IMR-90 (cell line): ENCODE measurements at regions not wholly inside any gene's neighbourhood (a gene's known extent, or its start where the extent isn't known, plus 50 kb on each side); places are given as distances from the start of the nearest gene placed in this dataset.

ENCODE experiments used
- BHLHE40 ChIP-seq: fragments of 150-350 bp; IDR thresholded peaks from 2 replicates; pipeline ENCODE4 v1.6.1; 2016; ENCODE audit warnings: mild to moderate bottlenecking, low read depth, low read length
- CEBPB ChIP-seq: IDR thresholded peaks from 2 replicates; pipeline ENCODE4 v1.6.1; 2012; ENCODE audit warnings: low read depth, low read length, improper control_type of control experiment
- CTCF ChIP-seq: conservative IDR thresholded peaks from 2 replicates; pipeline ENCODE4 v1.5.1; 2012; ENCODE audit warnings: mild to moderate bottlenecking, low read depth, low read length, improper control_type of control experiment
- FOS ChIP-seq: fragments of 150-350 bp; IDR thresholded peaks from 2 replicates; pipeline ENCODE4 v1.6.1; 2016; ENCODE audit warnings: low read depth, low read length
- MAFK ChIP-seq: IDR thresholded peaks from 2 replicates; pipeline ENCODE4 v1.6.1; 2012; ENCODE audit warnings: low read depth, low read length, improper control_type of control experiment
- MAZ ChIP-seq: IDR thresholded peaks from 2 replicates; pipeline ENCODE4 v1.6.1; 2012; ENCODE audit warnings: low read depth, mild to moderate bottlenecking, low read length, improper control_type of control experiment, moderate library complexity, borderline replicate concordance
- MXI1 ChIP-seq: IDR thresholded peaks from 2 replicates; pipeline ENCODE4 v1.6.1; 2012; ENCODE audit warnings: low read depth, mild to moderate bottlenecking, low read length, moderate library complexity, borderline replicate concordance
- POLR2A ChIP-seq: IDR thresholded peaks from 2 replicates; pipeline ENCODE4 v1.6.1; 2012; ENCODE audit warnings: mild to moderate bottlenecking, low read depth, low read length
- RAD21 ChIP-seq: IDR thresholded peaks from 2 replicates; pipeline ENCODE4 v1.6.1; 2012; ENCODE audit warnings: low read length, improper control_type of control experiment
- RCOR1 ChIP-seq: IDR thresholded peaks from 2 replicates; pipeline ENCODE4 v1.6.1; 2012; ENCODE audit warnings: mild to moderate bottlenecking, low read length, improper control_type of control experiment; ENCODE audit not compliant: insufficient replicate concordance
- RFX5 ChIP-seq: IDR thresholded peaks from 2 replicates; pipeline ENCODE4 v1.8.0; 2012; ENCODE audit warnings: low read depth, mild to moderate bottlenecking, low read length, moderate library complexity
- SMC3 ChIP-seq: fragments of 150-350 bp; IDR thresholded peaks from 2 replicates; pipeline ENCODE4 v1.6.1; 2016; ENCODE audit warnings: low read depth, mild to moderate bottlenecking, antibody characterized with exemption, low read length, moderate library complexity

GRCh38 chr3:13963137-13963886 lies 83.4 kb upstream of the WNT7A start:
- no peak for TF ChIP-seq POLR2A
- TF ChIP-seq CTCF = no peak
- TF ChIP-seq RCOR1 = no peak
- no peak for TF ChIP-seq RAD21
- no peak for TF ChIP-seq BHLHE40
- no peak for TF ChIP-seq MAZ
- TF ChIP-seq MAFK = no peak
- no peak for TF ChIP-seq CEBPB
- TF ChIP-seq FOS = no peak
- no peak for TF ChIP-seq SMC3
- no peak for TF ChIP-seq RFX5
- no peak for TF ChIP-seq MXI1
